GM12878 (cell line): ENCODE measurements at regions not wholly inside any gene's neighbourhood (a gene's known extent, or its start where the extent isn't known, plus 50 kb on each side); places are given as distances from the start of the nearest gene placed in this dataset.

Source experiments
- ATAC-seq: fragments of 200-7000 bp; cut with Tn5 transposase; 3 replicates; pipeline ENCODE4 v1.9.1; 2020; ENCODE audit warnings: mild to moderate bottlenecking, moderate library complexity
- BruUV-seq: library from RNA; stranded (reverse); fragments of 400-500 nt; replicated peaks from 2 replicates; lab custom pipeline; 2021; lab: Mats Ljungman, UMichigan
- CTCF ChIA-PET: fragments of 300-600 bp; sonication (Branson Sonifier 250); formaldehyde crosslinking; extraction: SDS; loops from one replicate; lab custom pipeline; 2021; ENCODE audit warnings: inconsistent platforms; lab: Yijun Ruan, JAX
- POLR2A ChIA-PET: fragments of 350-600 bp; formaldehyde crosslinking; extraction: SDS; loops from one replicate; lab custom pipeline; 2021; ENCODE audit warnings: inconsistent platforms; lab: Charles Lee
- RAD21 ChIA-PET: fragments of 300-600 bp; sonication (Branson Sonifier 250); formaldehyde crosslinking; loops from one replicate; lab custom pipeline; 2023; ENCODE audit warnings: antibody characterized with exemption; ENCODE audit not compliant: unreplicated experiment; lab: Charles Lee
- SMC1A ChIA-PET: fragments of 300-600 bp; sonication (Branson Sonifier 250); formaldehyde crosslinking; loops from one replicate; lab custom pipeline; 2023; ENCODE audit not compliant: unreplicated experiment, uncharacterized antibody; lab: Charles Lee
- DNase-seq: peaks from one replicate; pipeline ENCODE4 v3.0.0-alpha.2; 2011; ENCODE audit warnings: low read depth, low spot score
- FAIRE-seq: peaks from 3 replicates; lab custom pipeline; 2011; peaks lifted over from hg19 to GRCh38; lab: Jason Lieb, UNC
- H2AFZ ChIP-seq: 2 replicates; pipeline ENCODE4 v1.6.0; 2011; ENCODE audit warnings: low read depth, low read length, control low read depth; ENCODE audit not compliant: control insufficient read depth
- H3K27ac ChIP-seq: 2 replicates; pipeline ENCODE4 v1.5.1; 2011; ENCODE audit warnings: control low read depth; ENCODE audit not compliant: control insufficient read depth, insufficient read depth
- H3K27me3 ChIP-seq, 2 experiments: replicated peaks in 1 of 2; 2 replicates each; pipeline versions ENCODE4 v1.6.0 to v1.6.1; 2011; ENCODE audit warnings: low read length in 1 of 2; ENCODE audit not compliant: control insufficient read depth in 2 of 2, insufficient read depth in 2 of 2
- H3K36me3 ChIP-seq, 2 experiments: 2 replicates each; pipeline ENCODE4 v1.5.1; 2011; ENCODE audit warnings: low read length in 1 of 2; ENCODE audit not compliant: control insufficient read depth in 2 of 2, insufficient read depth in 2 of 2
- H3K4me1 ChIP-seq: 2 replicates; pipeline ENCODE4 v1.6.1; 2011; ENCODE audit warnings: mild to moderate bottlenecking, low read length, moderate library complexity, mixed read lengths; ENCODE audit not compliant: control insufficient read depth, insufficient read depth
- H3K4me2 ChIP-seq: 2 replicates; pipeline ENCODE4 v1.6.0; 2011; ENCODE audit warnings: control low read depth; ENCODE audit not compliant: control insufficient read depth, insufficient read depth
- H3K4me3 ChIP-seq: fragments of 200-600 bp; sonication (generic); 2 replicates; pipeline ENCODE4 v1.5.1; 2016
- H3K79me2 ChIP-seq: 2 replicates; pipeline ENCODE4 v1.6.0; 2011; ENCODE audit warnings: low read length; ENCODE audit not compliant: control insufficient read depth, insufficient read depth
- H3K9ac ChIP-seq: 2 replicates; pipeline ENCODE4 v1.8.0; 2011; ENCODE audit warnings: low read length, control low read depth, mixed read lengths; ENCODE audit not compliant: control insufficient read depth, insufficient read depth
- H3K9me3 ChIP-seq: replicated peaks from 3 replicates; pipeline ENCODE4 v1.5.1; 2011; ENCODE audit warnings: mild to moderate bottlenecking, low read length; ENCODE audit not compliant: control insufficient read depth, insufficient read depth
- H4K20me1 ChIP-seq: 2 replicates; pipeline ENCODE4 v1.6.0; 2011; ENCODE audit not compliant: control insufficient read depth, insufficient read depth
- ASH2L ChIP-seq: fragments of 300-600, 200-600 bp; sonication (generic); IDR thresholded peaks from 2 replicates; pipeline ENCODE4 v1.6.1; 2017; ENCODE audit warnings: low read depth, mild to moderate bottlenecking, borderline replicate concordance
- BMI1 ChIP-seq: fragments of 450-650 bp; IDR thresholded peaks from 2 replicates; pipeline ENCODE4 v1.6.1; 2016; ENCODE audit warnings: mild to moderate bottlenecking, moderate library complexity, borderline replicate concordance
- CBFB ChIP-seq: IDR thresholded peaks from 2 replicates; pipeline ENCODE4 v1.6.1; 2016; ENCODE audit warnings: antibody characterized with exemption, low read depth
- CBX3 ChIP-seq: fragments of 200-600 bp; sonication (generic); IDR thresholded peaks from 2 replicates; pipeline ENCODE4 v1.6.1; 2016; ENCODE audit warnings: low read depth, borderline replicate concordance
- CBX5 ChIP-seq: sonication (generic); IDR thresholded peaks from 2 replicates; pipeline ENCODE4 v1.6.1; 2016; ENCODE audit warnings: low read depth, moderate library complexity, mild to moderate bottlenecking, inconsistent platforms
- EED ChIP-seq: sonication (generic); IDR thresholded peaks from 2 replicates; pipeline ENCODE4 v1.6.1; 2016; ENCODE audit warnings: antibody characterized with exemption, low read depth
- EGR1 ChIP-seq, 2 experiments: IDR thresholded peaks; 1 replicate in 1 of 2; 2 replicates in 1 of 2; pipeline ENCODE4 v1.6.1; 2011 to 2012; ENCODE audit warnings: low read depth in 2 of 2, low read length in 2 of 2, borderline replicate concordance in 1 of 2, mild to moderate bottlenecking in 1 of 2, moderate library complexity in 1 of 2
- EP300 ChIP-seq, 2 experiments: fragments of 150-350 bp in 1 of 2; IDR thresholded peaks; 2 replicates each; pipeline ENCODE4 v1.6.1; 2011 to 2012; ENCODE audit warnings: low read depth in 2 of 2, low read length in 2 of 2, borderline replicate concordance in 1 of 2, improper control_type of control experiment in 1 of 2, inconsistent platforms in 1 of 2; ENCODE audit not compliant: control insufficient read depth in 1 of 2
- HCFC1 ChIP-seq: fragments of 150-350 bp; IDR thresholded peaks from 2 replicates; pipeline ENCODE4 v1.6.1; 2014; ENCODE audit warnings: low read length
- JUNB ChIP-seq: IDR thresholded peaks from 2 replicates; pipeline ENCODE4 v1.6.1; 2016; ENCODE audit warnings: antibody characterized with exemption, mild to moderate bottlenecking
- MEF2B ChIP-seq: fragments of 450-650 bp; IDR thresholded peaks from 2 replicates; pipeline ENCODE4 v1.6.1; 2018; ENCODE audit warnings: mild to moderate bottlenecking, moderate library complexity; ENCODE audit not compliant: partially characterized antibody, poor library complexity, severe bottlenecking
- MYC ChIP-seq: IDR thresholded peaks from 2 replicates; pipeline ENCODE4 v1.6.1; 2011; ENCODE audit warnings: mild to moderate bottlenecking, low read length, moderate library complexity, inconsistent platforms; ENCODE audit not compliant: insufficient read depth, insufficient replicate concordance, insufficient read length, severe bottlenecking
- NBN ChIP-seq: fragments of 450-650 bp; IDR thresholded peaks from 2 replicates; pipeline ENCODE4 v1.6.1; 2016
- PML ChIP-seq: IDR thresholded peaks from 2 replicates; pipeline ENCODE4 v1.6.1; 2012; ENCODE audit warnings: low read length, inconsistent platforms
- POU2F2 ChIP-seq: IDR thresholded peaks from 3 replicates; pipeline ENCODE4 v1.6.1; 2011; ENCODE audit warnings: low read depth, mild to moderate bottlenecking, low read length, borderline replicate concordance
- RBBP5 ChIP-seq: fragments of 200-600 bp; sonication (generic); conservative IDR thresholded peaks from 2 replicates; pipeline ENCODE4 v1.6.1; 2016
- RCOR1 ChIP-seq: conservative IDR thresholded peaks from 2 replicates; pipeline ENCODE4 v1.6.1; 2012; ENCODE audit warnings: low read depth, low read length, improper control_type of control experiment
- SREBF1 ChIP-seq: IDR thresholded peaks from 2 replicates; pipeline ENCODE4 v1.6.1; 2012; ENCODE audit warnings: mild to moderate bottlenecking, low read length
- TBL1XR1 ChIP-seq: IDR thresholded peaks from 2 replicates; pipeline ENCODE4 v1.6.1; 2012; ENCODE audit warnings: low read depth, low read length, improper control_type of control experiment
- ZNF24 ChIP-seq: fragments of 450-650 bp; IDR thresholded peaks from 2 replicates; pipeline ENCODE4 v1.6.1; 2017; ENCODE audit warnings: antibody characterized with exemption, mild to moderate bottlenecking
- ZSCAN29 ChIP-seq: fragments of 450-650 bp; IDR thresholded peaks from 2 replicates; pipeline ENCODE4 v1.6.1; 2017; ENCODE audit warnings: mild to moderate bottlenecking, moderate library complexity
- WGBS: methylation state at CpG from one replicate; pipeline ENCODE4 v1.1.6; 2016; ENCODE audit warnings: low lambda C conversion rate; ENCODE audit not compliant: insufficient replicate concordance, insufficient coverage; ENCODE audit errors: missing lambda C conversion rate; 5-methylcytosine and 5-hydroxymethylcytosine counted together
- in situ Hi-C: fragments of 300-500 bp; cut with MboI; formaldehyde crosslinking; loops from 9 replicates; pipeline ENCODE4 v1.14.3; 2018; ENCODE audit warnings: mixed read lengths
- intact Hi-C: fragments of 100-400 bp; cut with micrococcal nuclease; formaldehyde crosslinking; loops from one replicate; pipeline ENCODE4 v1.14.2; 2022; ENCODE audit not compliant: unreplicated experiment

DNA sequence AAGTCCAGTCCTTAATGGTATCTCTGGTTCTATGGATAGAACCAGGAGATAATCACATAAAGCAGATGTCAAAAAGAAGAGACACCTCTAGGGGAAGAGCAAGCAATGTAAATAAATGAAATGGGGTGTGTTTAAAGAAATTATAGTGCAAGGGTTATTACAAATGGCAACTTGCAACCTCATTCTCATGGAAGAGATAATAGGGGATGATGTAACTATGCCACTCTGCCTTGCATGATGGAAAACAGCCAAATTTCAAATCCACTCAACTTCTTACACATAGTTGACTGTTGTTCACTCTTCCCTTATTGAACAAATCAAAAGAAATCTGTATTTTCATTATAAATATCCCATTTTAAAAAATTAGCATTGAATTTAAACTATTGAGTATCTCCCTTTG is 274.0 kb upstream of the TMPRSS15 start (continued):
- no peak for TF ChIP-seq CBX3
- TF ChIP-seq JUNB: no peak
- no peak for TF ChIP-seq HCFC1
- TF ChIP-seq EGR1 (IDR thresholded peaks at IDR 0.05; ENCODE audit: borderline replicate concordance in 1 of 2, low read depth in 2 of 2, low read length in 2 of 2): no peak
- TF ChIP-seq POU2F2: no peak
- TF ChIP-seq, all 136 proteins: peak for 0

DNA sequence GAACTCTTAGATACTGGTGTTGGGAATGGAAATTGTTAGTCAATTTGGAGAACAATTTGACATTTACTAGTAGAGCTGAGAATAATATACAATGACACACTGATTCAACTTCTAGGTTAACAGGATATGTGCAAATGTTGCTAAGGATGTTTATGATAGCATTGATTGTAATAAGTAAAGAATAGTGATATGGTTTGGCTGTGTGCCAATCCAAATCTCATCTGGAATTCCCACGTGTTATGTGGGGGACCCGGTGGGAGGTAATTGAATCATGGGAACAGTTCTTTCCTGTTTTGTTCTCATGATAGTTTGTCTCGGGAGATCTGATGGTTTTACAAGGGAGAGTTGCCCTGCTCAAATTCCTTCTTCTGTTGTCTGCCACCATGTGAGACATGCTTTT is 302.4 kb upstream of the TMPRSS15 start:
- Histone ChIP-seq H3K36me3 (no peaks in the 10 kb centered on the region), H3K9me3 (no peaks in the 10 kb centered on the region), H3K79me2 (no peaks in the 10 kb centered on the region), H3K27me3 (no peaks in the 10 kb centered on the region), H2AFZ (no peak overlapping the region), H3K9ac (no peak overlapping the region), H3K4me2 (no peak overlapping the region), H3K4me3 (no peak overlapping the region), H3K4me1 (no peaks in the 10 kb centered on the region), H4K20me1 (no peaks in the 10 kb centered on the region), H3K27ac (no peak overlapping the region)
- FAIRE-seq (no peak), ATAC-seq (no peak), DNase-seq (no peak)
- SMC1A ChIA-PET: no interaction called here
- WGBS: 38% methylated on average over 3 of the region's 3 CpGs
- POLR2A ChIA-PET: no interaction called here
- intact Hi-C loops (no loop called here), in situ Hi-C loops (no loop called here)
- no peak for TF ChIP-seq SREBF1
- RAD21 ChIA-PET: no interaction called here
- CTCF ChIA-PET: no interaction called here
- BruUV-seq: no TSS peak

DNA sequence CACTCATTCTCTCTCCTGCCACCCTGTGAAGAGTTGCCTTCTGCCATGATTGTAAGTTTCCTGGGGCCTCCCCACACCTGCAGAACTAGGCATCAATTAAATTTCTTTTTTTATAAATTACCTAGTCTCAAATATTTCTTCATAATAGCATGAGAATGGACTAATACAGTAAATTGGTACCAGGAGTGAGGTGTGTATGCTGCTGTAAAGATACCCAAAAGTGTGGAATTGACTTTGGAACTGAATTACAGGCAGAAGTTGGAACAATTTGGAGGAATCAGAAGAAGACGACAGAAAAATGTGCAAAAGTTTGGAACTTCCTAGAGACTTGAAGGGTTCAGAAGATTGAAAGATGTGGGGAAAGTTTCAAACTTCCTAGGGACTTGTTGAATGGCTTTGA is 308.1 kb upstream of the TMPRSS15 start:
- Histone ChIP-seq H3K27me3 (no peaks in the 10 kb centered on the region), H3K4me3 (no peak overlapping the region), H3K9ac (no peak overlapping the region), H3K4me1 (no peaks in the 10 kb centered on the region), H3K4me2 (no peak overlapping the region), H2AFZ (no peak overlapping the region), H4K20me1 (no peaks in the 10 kb centered on the region), H3K36me3 (no peaks in the 10 kb centered on the region), H3K27ac (no peak overlapping the region), H3K79me2 (no peaks in the 10 kb centered on the region), H3K9me3 (no peaks in the 10 kb centered on the region)
- POLR2A ChIA-PET: no interaction called here
- SMC1A ChIA-PET: no interaction called here
- CTCF ChIA-PET: no interaction called here
- ATAC-seq (no peak), DNase-seq (no peak), FAIRE-seq (no peak)
- RAD21 ChIA-PET: no interaction called here
- intact Hi-C loops (no loop called here), in situ Hi-C loops (no loop called here)
- no TSS peak for BruUV-seq
- WGBS: 0% methylated on average over 1 of the region's 1 CpG
- TF ChIP-seq RBBP5 (no peak), CBX5 (no peak), ZNF24 (no peak), BMI1 (no peak), MYC (no peak), CBFB (no peak), EP300 (IDR thresholded peaks at IDR 0.05; ENCODE audit: borderline replicate concordance in 1 of 2, control insufficient read depth in 1 of 2, low read depth in 2 of 2, low read length in 2 of 2) (no peak), PML (no peak), ZSCAN29 (no peak), NBN (no peak), TBL1XR1 (no peak), EED (no peak), ASH2L (no peak), RCOR1 (no peak), MEF2B (no peak)
